SK-MEL-5 (cell line): ENCODE measurements at regions not wholly inside any gene's neighbourhood (a gene's known extent, or its start where the extent isn't known, plus 50 kb on each side); places are given as distances from the start of the nearest gene placed in this dataset.
A peak's percentile ranks its signal among the peaks of the same experiment; 100 is the strongest.

Experiments
- DNase-seq: peaks from one replicate; pipeline ENCODE4 v3.0.0-alpha.2; 2016; ENCODE audit warnings: low read depth, low spot score
- in situ Hi-C: cut with HindIII; loops from 2 replicates; pipeline ENCODE4 v1.10.0; 2016; ENCODE audit warnings: low sequenced_read_pairs, high pct_unique_total_duplicates, low pct_unique_long_range_greater_than_20kb

GRCh38 chr7:7098280-7098818 lies 84.0 kb upstream of the C1GALT1 start:
- DNase-seq, result no peak
- in situ Hi-C loops, result no loop called here

GRCh38 chr7:7099584-7100014 lies 82.7 kb upstream of the C1GALT1 start:
- in situ Hi-C loops, result no loop called here
- peak; percentile 80 for DNase-seq

GRCh38 chr7:7100432-7100849 lies 81.9 kb upstream of the C1GALT1 start:
- in situ Hi-C loops, result no loop called here

GRCh38 chr7:7102906-7103305 lies 79.4 kb upstream of the C1GALT1 start:
- in situ Hi-C loops, result no loop called here
- DNase-seq, result no peak

More at GRCh38 chr7:7100432-7100849, 81.9 kb upstream of the C1GALT1 start:
- no peak for DNase-seq

- in situ Hi-C loops, result no loop called here
- DNase-seq, result peak; percentile 87
Measured at GRCh38 chr7:7103343-7104313, 78.7 kb upstream of the C1GALT1 start.

GRCh38 chr7:7104314-7104698 lies 78.0 kb upstream of the C1GALT1 start:
- DNase-seq, result no peak

GRCh38 chr7:7104971-7105370 lies 77.4 kb upstream of the C1GALT1 start:
- DNase-seq, result no peak
- in situ Hi-C loops, result no loop called here

More at GRCh38 chr7:7104314-7104698, 78.0 kb upstream of the C1GALT1 start:
- in situ Hi-C loops, result no loop called here

GRCh38 chr7:7105800-7106582 lies 76.4 kb upstream of the C1GALT1 start:
- in situ Hi-C loops, result no loop called here
- DNase-seq, result no peak

- in situ Hi-C loops, result no loop called here
Measured at GRCh38 chr7:7108931-7109330, 73.4 kb upstream of the C1GALT1 start.

GRCh38 chr7:7109934-7110333 lies 72.4 kb upstream of the C1GALT1 start:
- in situ Hi-C loops, result no loop called here
- no peak for DNase-seq

More at GRCh38 chr7:7108931-7109330, 73.4 kb upstream of the C1GALT1 start:
- no peak for DNase-seq

GRCh38 chr7:7110706-7111105 lies 71.6 kb upstream of the C1GALT1 start:
- in situ Hi-C loops, result no loop called here
- no peak for DNase-seq

- no peak for DNase-seq
- in situ Hi-C loops, result no loop called here
Measured at GRCh38 chr7:7112868-7113267, 69.5 kb upstream of the C1GALT1 start.

- no peak for DNase-seq
- in situ Hi-C loops, result no loop called here
Measured at GRCh38 chr7:7114575-7115291, 67.6 kb upstream of the C1GALT1 start.

GRCh38 chr7:7117935-7118586 lies 64.3 kb upstream of the C1GALT1 start:
- no peak for DNase-seq
- in situ Hi-C loops, result no loop called here

- in situ Hi-C loops, result no loop called here
- no peak for DNase-seq
Measured at GRCh38 chr7:7118822-7119221, 63.5 kb upstream of the C1GALT1 start.

- DNase-seq, result no peak
- in situ Hi-C loops, result no loop called here
Measured at GRCh38 chr7:7119729-7120128, 62.6 kb upstream of the C1GALT1 start.

- in situ Hi-C loops, result no loop called here
- no peak for DNase-seq
Measured at GRCh38 chr7:7122033-7122478, 60.3 kb upstream of the C1GALT1 start.
